Liver (tissue), 7 donors: ENCODE measurements at regions not wholly inside any gene's neighbourhood (a gene's known extent, or its start where the extent isn't known, plus 50 kb on each side); places are given as distances from the start of the nearest gene placed in this dataset.

Experiments
- DNase-seq: peaks from one replicate; pipeline ENCODE4 v3.0.0-alpha.2; 2017; ENCODE audit warnings: low spot score
- H3K27ac ChIP-seq, 2 donors: one replicate each; pipeline ENCODE4 v1.7.0; 2013; ENCODE audit warnings: inconsistent platforms in 2 of 2, low read length in 2 of 2, control low read depth in 1 of 2, low read depth in 1 of 2, mild to moderate bottlenecking in 1 of 2
- H3K27me3 ChIP-seq, 4 donors: one replicate each; pipeline versions ENCODE4 v1.6.1 to v1.7.0; 2013; ENCODE audit warnings: low read length in 3 of 4, inconsistent platforms in 1 of 4, mild to moderate bottlenecking in 1 of 4, moderate library complexity in 1 of 4; ENCODE audit not compliant: control insufficient read depth in 4 of 4, insufficient read depth in 4 of 4
- H3K36me3 ChIP-seq, 4 donors: one replicate each; pipeline versions ENCODE4 v1.6.1 to v1.7.0; 2013; ENCODE audit warnings: low read length in 3 of 4, mild to moderate bottlenecking in 3 of 4, low read depth in 1 of 4, moderate library complexity in 1 of 4; ENCODE audit not compliant: control insufficient read depth in 4 of 4, insufficient read depth in 3 of 4
- H3K4me1 ChIP-seq, 4 donors: one replicate each; pipeline versions ENCODE4 v1.6.1 to v1.7.0; 2013; ENCODE audit warnings: low read length in 3 of 4, mild to moderate bottlenecking in 3 of 4, moderate library complexity in 1 of 4; ENCODE audit not compliant: control insufficient read depth in 4 of 4, insufficient read depth in 4 of 4
- H3K4me3 ChIP-seq, 3 donors: one replicate each; pipeline versions ENCODE4 v1.6.1 to v1.7.0; 2013; ENCODE audit warnings: low read length in 3 of 3, control low read depth in 1 of 3, low read depth in 1 of 3, mild to moderate bottlenecking in 1 of 3
- H3K9ac ChIP-seq, 2 donors: one replicate each; pipeline ENCODE4 v1.7.0; 2013; ENCODE audit warnings: low read length in 2 of 2, mild to moderate bottlenecking in 2 of 2, moderate library complexity in 2 of 2, control low read depth in 1 of 2, low read depth in 1 of 2
- H3K9me3 ChIP-seq, 4 donors: one replicate each; pipeline versions ENCODE4 v1.6.1 to v1.7.0; 2013; ENCODE audit warnings: low read length in 3 of 4; ENCODE audit not compliant: control insufficient read depth in 4 of 4
- EGR1 ChIP-seq, 2 donors: IDR thresholded peaks; 2 replicates each; pipeline ENCODE4 v1.6.1; 2016 to 2018; ENCODE audit warnings: antibody characterized with exemption in 2 of 2, low read depth in 2 of 2
- FOXA2 ChIP-seq: IDR thresholded peaks from 2 replicates; pipeline ENCODE4 v1.6.1; 2016; ENCODE audit warnings: antibody characterized with exemption
- GABPA ChIP-seq, 2 donors: IDR thresholded peaks in 1 of 2; conservative IDR thresholded peaks in 1 of 2; 2 replicates each; pipeline ENCODE4 v1.6.1; 2016; ENCODE audit warnings: antibody characterized with exemption in 2 of 2, mild to moderate bottlenecking in 1 of 2, moderate library complexity in 1 of 2
- HNF4G ChIP-seq: IDR thresholded peaks from 2 replicates; pipeline ENCODE4 v1.6.1; 2016; ENCODE audit warnings: antibody characterized with exemption
- RAD21 ChIP-seq, 2 donors: IDR thresholded peaks; 2 replicates each; pipeline ENCODE4 v1.6.1; 2016; ENCODE audit warnings: antibody characterized with exemption in 2 of 2, mild to moderate bottlenecking in 2 of 2
- YY1 ChIP-seq: IDR thresholded peaks from 2 replicates; pipeline ENCODE4 v1.6.1; 2016; ENCODE audit warnings: antibody characterized with exemption, mild to moderate bottlenecking
- WGBS: extraction: QIAGEN DNeasy Blood & Tissue Kit; methylation state at CpG from one replicate; pipeline ENCODE4 v1.1.7; 2013; 5-methylcytosine and 5-hydroxymethylcytosine counted together
- TF ChIP-seq, protein P1 (sequence below): IDR thresholded peaks from 2 replicates; pipeline ENCODE4 v1.6.1; 2016; ENCODE audit warnings: antibody characterized with exemption
- TF ChIP-seq, protein P2 (sequence below): IDR thresholded peaks from 2 replicates; pipeline ENCODE4 v1.6.1; 2016; ENCODE audit warnings: antibody characterized with exemption, mild to moderate bottlenecking
- TF ChIP-seq, protein P3 (sequence below): IDR thresholded peaks from 2 replicates; pipeline ENCODE4 v1.6.1; 2016; ENCODE audit warnings: antibody characterized with exemption
- donor health status: healthy.
- donor health status: healthy.
- donor health status: healthy.
- donor health status: healthy.

DNA sequence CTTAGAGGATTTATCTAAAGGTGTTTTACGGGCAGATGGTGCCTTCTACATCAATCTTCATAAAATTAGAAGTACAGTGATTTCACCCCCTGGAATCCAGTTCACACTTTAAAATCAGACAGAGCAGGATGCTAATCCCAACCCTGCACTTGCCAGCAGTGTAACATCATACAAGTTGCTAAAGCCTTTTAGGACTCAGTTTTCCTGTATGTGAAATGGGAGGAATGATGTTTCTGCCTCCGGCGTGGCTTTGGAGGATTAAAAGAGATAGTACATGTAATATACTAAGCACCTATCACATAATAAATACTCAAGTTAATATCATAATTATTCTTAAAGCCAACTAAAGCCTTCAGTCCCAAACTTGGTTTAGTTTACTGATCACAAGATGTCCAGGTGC lies 257.2 kb upstream of the THBS1 start:
- DNase-seq: no peak
- Histone ChIP-seq H3K4me3 (no peak overlapping the region), H3K9me3 (peaks cover 0 to 4% (median 3%) of the 10 kb centered on the region in 4 donors), H3K27me3 (no peaks in the 10 kb centered on the region), H3K36me3 (peaks cover 0 to 2% (median 0%) of the 10 kb centered on the region in 4 donors), H3K27ac (no peak overlapping the region), H3K9ac (no peak overlapping the region), H3K4me1 (no peaks in the 10 kb centered on the region)
- WGBS: 97% methylated on average over 3 of the region's 3 CpGs
- no peak for TF ChIP-seq YY1
- TF ChIP-seq, protein P1, sequence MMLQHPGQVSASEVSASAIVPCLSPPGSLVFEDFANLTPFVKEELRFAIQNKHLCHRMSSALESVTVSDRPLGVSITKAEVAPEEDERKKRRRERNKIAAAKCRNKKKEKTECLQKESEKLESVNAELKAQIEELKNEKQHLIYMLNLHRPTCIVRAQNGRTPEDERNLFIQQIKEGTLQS: no peak
- no peak for TF ChIP-seq FOXA2

DNA sequence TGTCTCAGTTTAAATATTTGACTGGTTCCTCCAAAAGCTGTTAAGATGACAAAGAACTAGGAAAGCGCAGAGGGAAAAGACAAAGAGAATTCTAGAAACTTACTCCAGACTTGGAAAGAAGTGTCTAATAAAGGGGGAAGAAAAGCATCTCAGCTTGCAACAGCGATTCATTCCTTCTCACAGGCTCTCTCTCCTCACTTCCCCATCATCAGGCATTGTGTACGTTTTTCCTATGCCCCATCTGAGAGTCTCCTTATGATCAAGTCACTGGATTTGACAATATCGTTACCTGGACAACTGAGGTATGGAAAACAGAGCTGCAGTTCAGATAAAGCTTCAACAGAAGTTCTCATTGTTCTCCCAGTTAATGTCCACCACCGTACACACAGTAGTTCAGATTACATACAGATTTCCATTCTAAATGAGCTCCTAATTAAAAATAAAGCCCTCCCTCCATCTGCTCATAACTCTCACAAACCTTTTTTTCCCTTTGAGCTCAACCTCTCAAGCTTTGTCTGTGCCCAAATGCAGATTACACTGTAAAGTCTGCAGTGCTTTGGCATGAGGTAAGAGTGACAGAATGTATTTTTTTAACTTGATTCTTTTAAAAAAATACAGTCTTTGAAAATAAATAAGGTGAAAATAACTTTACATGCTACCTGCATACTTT lies 254.4 kb upstream of the THBS1 start:
- TF ChIP-seq HNF4G (no peak), EGR1 (IDR thresholded peaks at IDR 0.05; ENCODE audit: low read depth in 2 of 2) (no peak)
- TF ChIP-seq, protein P2, sequence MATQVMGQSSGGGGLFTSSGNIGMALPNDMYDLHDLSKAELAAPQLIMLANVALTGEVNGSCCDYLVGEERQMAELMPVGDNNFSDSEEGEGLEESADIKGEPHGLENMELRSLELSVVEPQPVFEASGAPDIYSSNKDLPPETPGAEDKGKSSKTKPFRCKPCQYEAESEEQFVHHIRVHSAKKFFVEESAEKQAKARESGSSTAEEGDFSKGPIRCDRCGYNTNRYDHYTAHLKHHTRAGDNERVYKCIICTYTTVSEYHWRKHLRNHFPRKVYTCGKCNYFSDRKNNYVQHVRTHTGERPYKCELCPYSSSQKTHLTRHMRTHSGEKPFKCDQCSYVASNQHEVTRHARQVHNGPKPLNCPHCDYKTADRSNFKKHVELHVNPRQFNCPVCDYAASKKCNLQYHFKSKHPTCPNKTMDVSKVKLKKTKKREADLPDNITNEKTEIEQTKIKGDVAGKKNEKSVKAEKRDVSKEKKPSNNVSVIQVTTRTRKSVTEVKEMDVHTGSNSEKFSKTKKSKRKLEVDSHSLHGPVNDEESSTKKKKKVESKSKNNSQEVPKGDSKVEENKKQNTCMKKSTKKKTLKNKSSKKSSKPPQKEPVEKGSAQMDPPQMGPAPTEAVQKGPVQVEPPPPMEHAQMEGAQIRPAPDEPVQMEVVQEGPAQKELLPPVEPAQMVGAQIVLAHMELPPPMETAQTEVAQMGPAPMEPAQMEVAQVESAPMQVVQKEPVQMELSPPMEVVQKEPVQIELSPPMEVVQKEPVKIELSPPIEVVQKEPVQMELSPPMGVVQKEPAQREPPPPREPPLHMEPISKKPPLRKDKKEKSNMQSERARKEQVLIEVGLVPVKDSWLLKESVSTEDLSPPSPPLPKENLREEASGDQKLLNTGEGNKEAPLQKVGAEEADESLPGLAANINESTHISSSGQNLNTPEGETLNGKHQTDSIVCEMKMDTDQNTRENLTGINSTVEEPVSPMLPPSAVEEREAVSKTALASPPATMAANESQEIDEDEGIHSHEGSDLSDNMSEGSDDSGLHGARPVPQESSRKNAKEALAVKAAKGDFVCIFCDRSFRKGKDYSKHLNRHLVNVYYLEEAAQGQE: no peak
- no peak overlapping the region for H3K27ac ChIP-seq
- no peak for DNase-seq
- H3K9me3 ChIP-seq: no peaks in the 10 kb centered on the region
- H3K36me3 ChIP-seq: no peaks in the 10 kb centered on the region
- no peak overlapping the region for H3K4me3 ChIP-seq
- no peaks in the 10 kb centered on the region for H3K4me1 ChIP-seq
- 68% methylated on average over 5 of the region's 5 CpGs for WGBS
- no peak overlapping the region for H3K9ac ChIP-seq
- H3K27me3 ChIP-seq: no peaks in the 10 kb centered on the region

DNA sequence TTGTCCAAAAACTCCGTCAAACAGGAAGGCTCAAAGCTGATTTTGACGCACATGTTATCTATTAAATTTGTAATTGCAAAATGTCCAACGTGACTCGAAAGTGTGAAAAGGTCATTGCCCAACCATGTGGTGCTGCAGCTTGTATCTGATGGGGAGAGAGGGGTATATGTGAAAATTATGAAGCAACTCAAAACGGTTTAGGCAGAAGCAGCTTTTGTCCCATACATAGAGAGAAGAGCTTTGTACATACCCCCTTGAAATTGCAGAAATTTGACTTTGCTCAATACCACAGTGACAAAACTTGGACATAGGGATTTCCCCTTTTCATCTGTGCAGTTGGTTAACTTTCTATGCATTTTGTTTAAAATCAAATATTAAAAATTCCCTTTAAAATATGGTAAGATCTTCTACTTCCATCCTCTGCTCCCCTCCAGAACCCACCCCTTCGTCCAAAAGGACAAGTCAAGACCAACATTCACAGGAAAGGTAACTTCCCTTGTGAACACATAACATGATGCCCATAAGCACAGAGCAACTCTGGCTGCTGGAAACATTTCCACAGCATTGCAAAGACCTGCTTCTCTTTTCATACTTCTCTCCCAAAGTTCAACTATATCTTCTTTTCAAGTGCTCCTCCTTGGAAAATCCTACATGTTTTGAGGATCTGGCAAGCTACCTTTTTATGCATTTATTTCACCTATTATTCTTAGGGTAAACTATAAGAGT lies 253.7 kb upstream of the THBS1 start:
- no peaks in the 10 kb centered on the region for H3K4me1 ChIP-seq
- H3K27me3 ChIP-seq: no peaks in the 10 kb centered on the region
- TF ChIP-seq RAD21 (IDR thresholded peaks at IDR 0.05) (peak in 1 of 2 donors; percentile 16), GABPA (IDR thresholded peaks at IDR 0.05 in 1 of 2, conservative IDR thresholded peaks at IDR 0.05 in 1 of 2) (no peak)
- TF ChIP-seq, protein P3, sequence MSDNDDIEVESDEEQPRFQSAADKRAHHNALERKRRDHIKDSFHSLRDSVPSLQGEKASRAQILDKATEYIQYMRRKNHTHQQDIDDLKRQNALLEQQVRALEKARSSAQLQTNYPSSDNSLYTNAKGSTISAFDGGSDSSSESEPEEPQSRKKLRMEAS: peak; percentile 12
- H3K27ac ChIP-seq: no peak overlapping the region
- 48% methylated on average over 6 of the region's 6 CpGs for WGBS
- no peaks in the 10 kb centered on the region for H3K9me3 ChIP-seq
- H3K4me3 ChIP-seq: no peak overlapping the region
- no peak overlapping the region for H3K9ac ChIP-seq
- DNase-seq: no peak
- no peaks in the 10 kb centered on the region for H3K36me3 ChIP-seq
